Hematopoietic multipotent progenitor cell treated with erythropoietin and hydrocortisone succinate and interleukin-3 and kit ligand, for 6 days (in vitro differentiated cells): ENCODE measurements at regions not wholly inside any gene's neighbourhood (a gene's known extent, or its start where the extent isn't known, plus 50 kb on each side); places are given as distances from the start of the nearest gene placed in this dataset.

ENCODE experiments used
- DNase-seq: peaks from one replicate; pipeline ENCODE4 v3.0.0-alpha.2; 2015

- DNase-seq, result no peak
Observed at GRCh38 chr7:24341691-24342413, 57.9 kb downstream of the NPY start.

- no peak for DNase-seq
Observed at GRCh38 chr7:24343614-24344013, 59.6 kb downstream of the NPY start.

- DNase-seq, result no peak
Observed at GRCh38 chr7:24346129-24346528, 62.1 kb downstream of the NPY start.

GRCh38 chr7:24346716-24347115 is 62.7 kb downstream of the NPY start:
- no peak for DNase-seq

- DNase-seq, result no peak
Observed at GRCh38 chr7:24349339-24349738, 65.3 kb downstream of the NPY start.

GRCh38 chr7:24354456-24354855 is 70.5 kb downstream of the NPY start:
- DNase-seq, result no peak

- DNase-seq, result no peak
Observed at GRCh38 chr7:24356718-24357386, 72.9 kb downstream of the NPY start.

GRCh38 chr7:24361001-24361400 is 77.0 kb downstream of the NPY start:
- DNase-seq, result no peak

- no peak for DNase-seq
Observed at GRCh38 chr7:24365606-24366005, 81.6 kb downstream of the NPY start.

- no peak for DNase-seq
Observed at GRCh38 chr7:24366876-24367275, 82.9 kb downstream of the NPY start.

- DNase-seq, result no peak
Observed at GRCh38 chr7:24368161-24368560, 84.2 kb downstream of the NPY start.

- DNase-seq, result no peak
Observed at GRCh38 chr7:24370541-24370940, 86.6 kb downstream of the NPY start.

- DNase-seq, result no peak
Observed at GRCh38 chr7:24372961-24373955, 89.3 kb downstream of the NPY start.

- no peak for DNase-seq
Observed at GRCh38 chr7:24378871-24379616, 95.1 kb downstream of the NPY start.

GRCh38 chr7:24381894-24382505 is 98.0 kb downstream of the NPY start:
- peak; percentile 56 for DNase-seq

- DNase-seq, result no peak
Observed at GRCh38 chr7:24383055-24383454, 99.1 kb downstream of the NPY start.

GRCh38 chr7:24384362-24385030 is 100.5 kb downstream of the NPY start:
- DNase-seq, result no peak

GRCh38 chr7:24388212-24388611 is 104.2 kb downstream of the NPY start:
- DNase-seq, result no peak

- no peak for DNase-seq
Observed at GRCh38 chr7:24390376-24391157, 106.6 kb downstream of the NPY start.

GRCh38 chr7:24392774-24393173 is 108.8 kb downstream of the NPY start:
- DNase-seq, result no peak

GRCh38 chr7:24395512-24395911 is 111.5 kb downstream of the NPY start:
- no peak for DNase-seq
